ENCODE measurements at regions not wholly inside any gene's neighbourhood (a gene's known extent, or its start where the extent isn't known, plus 50 kb on each side); places are given as distances from the start of the nearest gene placed in this dataset.

GRCh38 chr1:832136-832535 is 91.6 kb upstream of the SAMD11 start:
- TF ChIP-seq POLR2A (IDR thresholded peaks at IDR 0.05), result no peak
- TF ChIP-seq CTCF (IDR thresholded peaks at IDR 0.05), result no peak

All from tibial nerve (tissue), 3 donors.